ENCODE measurements at regions not wholly inside any gene's neighbourhood (a gene's known extent, or its start where the extent isn't known, plus 50 kb on each side); places are given as distances from the start of the nearest gene placed in this dataset.

- no peaks in the 10 kb centered on the region for H3K4me1 Mint-ChIP-seq
- intact Hi-C loops (cut with DNase I, micrococcal nuclease): no loop called here
- ATAC-seq: no peak
- no peak overlapping the region for H3K4me3 Mint-ChIP-seq
- H3K36me3 Mint-ChIP-seq (ENCODE audit: low read depth): no peaks in the 10 kb centered on the region
- no peak for DNase-seq
- CTCF ChIA-PET: no interaction called here
- no peaks in the 10 kb centered on the region for H3K27me3 Mint-ChIP-seq
- POLR2A ChIA-PET: no interaction called here
- H3K27ac Mint-ChIP-seq: no peak overlapping the region
- no peaks in the 10 kb centered on the region for H3K9me3 Mint-ChIP-seq (ENCODE audit: low read depth)
Measured at GRCh38 chr11:127071606-127072005, 71.0 kb upstream of the KIRREL3 start.

- Mint-ChIP-seq H3K4me3 (no peak overlapping the region), H3K4me1 (no peaks in the 10 kb centered on the region), H3K36me3 (ENCODE audit: low read depth) (no peaks in the 10 kb centered on the region), H3K27ac (no peak overlapping the region), H3K9me3 (ENCODE audit: low read depth) (no peaks in the 10 kb centered on the region), H3K27me3 (no peaks in the 10 kb centered on the region)
- ChIA-PET POLR2A (no interaction called here), CTCF (no interaction called here)
- ATAC-seq (no peak), DNase-seq (no peak)
- intact Hi-C loops (cut with DNase I, micrococcal nuclease): no loop called here
Measured at GRCh38 chr11:127070808-127071207, 70.2 kb upstream of the KIRREL3 start.

- DNase-seq (no peak), ATAC-seq (no peak)
- Mint-ChIP-seq H3K4me3 (no peak overlapping the region), H3K27ac (no peak overlapping the region), H3K4me1 (no peaks in the 10 kb centered on the region), H3K27me3 (peaks cover 2% of the 10 kb centered on the region), H3K36me3 (ENCODE audit: low read depth) (no peaks in the 10 kb centered on the region), H3K9me3 (ENCODE audit: low read depth) (no peaks in the 10 kb centered on the region)
- ChIA-PET CTCF (interaction anchor here (1.2 kb wide), 1 partner anchor 45 kb away, joined by 3 read pairs; no protein-coding TSS in a partner anchor), POLR2A (no interaction called here)
- intact Hi-C loops (cut with DNase I, micrococcal nuclease): no loop called here
Measured at GRCh38 chr11:127066401-127067090, 66.0 kb upstream of the KIRREL3 start.

GRCh38 chr11:127063241-127063640 is 62.7 kb upstream of the KIRREL3 start:
- Mint-ChIP-seq H3K4me1 (no peaks in the 10 kb centered on the region), H3K27ac (no peak overlapping the region), H3K9me3 (ENCODE audit: low read depth) (no peaks in the 10 kb centered on the region), H3K4me3 (no peak overlapping the region), H3K27me3 (peaks cover 2% of the 10 kb centered on the region), H3K36me3 (ENCODE audit: low read depth) (no peaks in the 10 kb centered on the region)
- DNase-seq: no peak
- intact Hi-C loops (cut with DNase I, micrococcal nuclease): no loop called here
- ChIA-PET POLR2A (interaction anchor here (0.6 kb wide), 1 partner anchor 120 kb away, joined by 4 read pairs; no protein-coding TSS in a partner anchor), CTCF (no interaction called here)
- no peak for ATAC-seq

GRCh38 chr11:127061947-127062346 is 61.4 kb upstream of the KIRREL3 start:
- no peak overlapping the region for H3K27ac Mint-ChIP-seq
- peaks cover 2% of the 10 kb centered on the region for H3K27me3 Mint-ChIP-seq
- intact Hi-C loops (cut with DNase I, micrococcal nuclease): no loop called here
- H3K9me3 Mint-ChIP-seq (ENCODE audit: low read depth): no peaks in the 10 kb centered on the region
- no peaks in the 10 kb centered on the region for H3K36me3 Mint-ChIP-seq (ENCODE audit: low read depth)
- H3K4me1 Mint-ChIP-seq: no peaks in the 10 kb centered on the region
- ChIA-PET CTCF (no interaction called here), POLR2A (no interaction called here)
- no peak for ATAC-seq
- DNase-seq: no peak
- no peak overlapping the region for H3K4me3 Mint-ChIP-seq

GRCh38 chr11:127059750-127060149 is 59.2 kb upstream of the KIRREL3 start:
- H3K27me3 Mint-ChIP-seq: no peaks in the 10 kb centered on the region
- DNase-seq (no peak), ATAC-seq (no peak)
- CTCF ChIA-PET: no interaction called here
- no peaks in the 10 kb centered on the region for H3K36me3 Mint-ChIP-seq (ENCODE audit: low read depth)
- intact Hi-C loops (cut with DNase I, micrococcal nuclease): no loop called here
- H3K4me3 Mint-ChIP-seq: no peak overlapping the region
- POLR2A ChIA-PET: no interaction called here
- no peak overlapping the region for H3K27ac Mint-ChIP-seq
- no peaks in the 10 kb centered on the region for H3K9me3 Mint-ChIP-seq (ENCODE audit: low read depth)
- no peaks in the 10 kb centered on the region for H3K4me1 Mint-ChIP-seq

- Mint-ChIP-seq H3K9me3 (ENCODE audit: low read depth) (no peaks in the 10 kb centered on the region), H3K4me3 (no peak overlapping the region), H3K27ac (no peak overlapping the region), H3K4me1 (no peaks in the 10 kb centered on the region), H3K27me3 (no peaks in the 10 kb centered on the region), H3K36me3 (ENCODE audit: low read depth) (no peaks in the 10 kb centered on the region)
- ChIA-PET CTCF (no interaction called here), POLR2A (no interaction called here)
- intact Hi-C loops (cut with DNase I, micrococcal nuclease): no loop called here
- no peak for ATAC-seq
- DNase-seq: no peak
Measured at GRCh38 chr11:127059286-127059685, 58.7 kb upstream of the KIRREL3 start.

GRCh38 chr11:127058524-127058923 is 58.0 kb upstream of the KIRREL3 start:
- CTCF ChIA-PET: no interaction called here
- no peak overlapping the region for H3K4me3 Mint-ChIP-seq
- no peak for DNase-seq
- H3K27ac Mint-ChIP-seq: no peak overlapping the region
- intact Hi-C loops (cut with DNase I, micrococcal nuclease): no loop called here
- no peaks in the 10 kb centered on the region for H3K36me3 Mint-ChIP-seq (ENCODE audit: low read depth)
- H3K4me1 Mint-ChIP-seq: no peaks in the 10 kb centered on the region
- POLR2A ChIA-PET: no interaction called here
- H3K9me3 Mint-ChIP-seq (ENCODE audit: low read depth): no peaks in the 10 kb centered on the region
- ATAC-seq: no peak
- no peaks in the 10 kb centered on the region for H3K27me3 Mint-ChIP-seq

GRCh38 chr11:127057126-127057525 is 56.6 kb upstream of the KIRREL3 start:
- no peak overlapping the region for H3K27ac Mint-ChIP-seq
- no peaks in the 10 kb centered on the region for H3K36me3 Mint-ChIP-seq (ENCODE audit: low read depth)
- H3K27me3 Mint-ChIP-seq: no peaks in the 10 kb centered on the region
- no peak for ATAC-seq
- no peak for DNase-seq
- ChIA-PET CTCF (no interaction called here), POLR2A (no interaction called here)
- no peaks in the 10 kb centered on the region for H3K9me3 Mint-ChIP-seq (ENCODE audit: low read depth)
- no peak overlapping the region for H3K4me3 Mint-ChIP-seq
- intact Hi-C loops (cut with DNase I, micrococcal nuclease): no loop called here
- no peaks in the 10 kb centered on the region for H3K4me1 Mint-ChIP-seq

GRCh38 chr11:127056338-127056971 is 55.9 kb upstream of the KIRREL3 start:
- Mint-ChIP-seq H3K4me3 (no peak overlapping the region), H3K4me1 (no peaks in the 10 kb centered on the region), H3K27me3 (no peaks in the 10 kb centered on the region), H3K27ac (no peak overlapping the region), H3K36me3 (ENCODE audit: low read depth) (no peaks in the 10 kb centered on the region), H3K9me3 (ENCODE audit: low read depth) (no peaks in the 10 kb centered on the region)
- ATAC-seq: no peak
- no peak for DNase-seq
- POLR2A ChIA-PET: no interaction called here
- intact Hi-C loops (cut with DNase I, micrococcal nuclease): no loop called here
- CTCF ChIA-PET: no interaction called here

- ChIA-PET CTCF (no interaction called here), POLR2A (no interaction called here)
- H3K27ac Mint-ChIP-seq: no peak overlapping the region
- no peaks in the 10 kb centered on the region for H3K27me3 Mint-ChIP-seq
- no peak for ATAC-seq
- no peaks in the 10 kb centered on the region for H3K4me1 Mint-ChIP-seq
- no peaks in the 10 kb centered on the region for H3K9me3 Mint-ChIP-seq (ENCODE audit: low read depth)
- intact Hi-C loops (cut with DNase I, micrococcal nuclease): no loop called here
- no peak for DNase-seq
- H3K4me3 Mint-ChIP-seq: no peak overlapping the region
- H3K36me3 Mint-ChIP-seq (ENCODE audit: low read depth): no peaks in the 10 kb centered on the region
Measured at GRCh38 chr11:127055236-127055635, 54.7 kb upstream of the KIRREL3 start.

- no peak overlapping the region for H3K27ac Mint-ChIP-seq
Measured at GRCh38 chr11:127054153-127054552, 53.6 kb upstream of the KIRREL3 start.

More at GRCh38 chr11:127054153-127054552, 53.6 kb upstream of the KIRREL3 start:
- ChIA-PET CTCF (interaction anchor here (0.8 kb wide), 1 partner anchor 606 kb away, joined by 3 read pairs; no protein-coding TSS in a partner anchor), POLR2A (no interaction called here)
- Mint-ChIP-seq H3K36me3 (ENCODE audit: low read depth) (no peaks in the 10 kb centered on the region), H3K27me3 (no peaks in the 10 kb centered on the region), H3K4me3 (no peak overlapping the region), H3K9me3 (ENCODE audit: low read depth) (no peaks in the 10 kb centered on the region), H3K4me1 (no peaks in the 10 kb centered on the region)
- intact Hi-C loops (cut with DNase I, micrococcal nuclease): no loop called here
- DNase-seq (no peak), ATAC-seq (no peak)
